Prostate gland (tissue), 2 donors: ENCODE measurements at regions not wholly inside any gene's neighbourhood (a gene's known extent, or its start where the extent isn't known, plus 50 kb on each side); places are given as distances from the start of the nearest gene placed in this dataset.
A peak's percentile ranks its signal among the peaks of the same experiment; 100 is the strongest.

Experiments
- DNase-seq: peaks from one replicate; pipeline ENCODE4 v3.0.0-alpha.2; 2019; ENCODE audit warnings: low spot score
- H3K27ac ChIP-seq, 2 donors: fragments of 200-600 bp; sonication (generic); 2 replicates each; pipeline ENCODE4 v1.5.1; 2017 to 2019
- H3K27me3 ChIP-seq: fragments of 200-600 bp; sonication (generic); replicated peaks from 2 replicates; pipeline ENCODE4 v1.5.1; 2019; ENCODE audit not compliant: insufficient read depth
- H3K36me3 ChIP-seq, 2 donors: fragments of 200-600 bp; sonication (generic); 1 replicate in 1 of 2; 2 replicates in 1 of 2; pipeline versions ENCODE4 v1.5.1 to v1.8.1; 2017 to 2019
- H3K4me1 ChIP-seq: fragments of 200-600 bp; sonication (generic); replicated peaks from 2 replicates; pipeline ENCODE4 v1.5.1; 2019
- H3K4me3 ChIP-seq, 2 donors: fragments of 200-600 bp; sonication (generic); 2 replicates each; pipeline ENCODE4 v1.5.1; 2017 to 2019
- H3K9me3 ChIP-seq: fragments of 200-600 bp; sonication (generic); 2 replicates; pipeline ENCODE4 v1.5.1; 2017
- POLR2A ChIP-seq: fragments of 450-650 bp; IDR thresholded peaks from one replicate; pipeline ENCODE4 v1.6.1; 2016; ENCODE audit warnings: antibody characterized with exemption, mild to moderate bottlenecking
- POLR2AphosphoS5 ChIP-seq: sonication (generic); formaldehyde crosslinking; IDR thresholded peaks from one replicate; pipeline ENCODE4 v1.6.1; 2017; ENCODE audit warnings: antibody characterized with exemption
- WGBS: methylation state at CpG from one replicate; pipeline ENCODE4 v1.1.5; 2018; 5-methylcytosine and 5-hydroxymethylcytosine counted together
- intact Hi-C: fragments of 100-400 bp; cut with DNase I; formaldehyde crosslinking; loops from one replicate; pipeline ENCODE4 v1.14.2; 2022
- TF ChIP-seq, protein P1 (sequence below), 4 experiments: fragments of 200-600 bp in 2 of 4; fragments of 450-650 bp in 2 of 4; sonication (generic) in 2 of 4; IDR thresholded peaks; 1 replicate in 3 of 4; 2 replicates in 1 of 4; pipeline ENCODE4 v1.5.1; 2016 to 2019; ENCODE audit warnings: antibody characterized with exemption in 4 of 4, mild to moderate bottlenecking in 2 of 4, moderate library complexity in 2 of 4

DNA sequence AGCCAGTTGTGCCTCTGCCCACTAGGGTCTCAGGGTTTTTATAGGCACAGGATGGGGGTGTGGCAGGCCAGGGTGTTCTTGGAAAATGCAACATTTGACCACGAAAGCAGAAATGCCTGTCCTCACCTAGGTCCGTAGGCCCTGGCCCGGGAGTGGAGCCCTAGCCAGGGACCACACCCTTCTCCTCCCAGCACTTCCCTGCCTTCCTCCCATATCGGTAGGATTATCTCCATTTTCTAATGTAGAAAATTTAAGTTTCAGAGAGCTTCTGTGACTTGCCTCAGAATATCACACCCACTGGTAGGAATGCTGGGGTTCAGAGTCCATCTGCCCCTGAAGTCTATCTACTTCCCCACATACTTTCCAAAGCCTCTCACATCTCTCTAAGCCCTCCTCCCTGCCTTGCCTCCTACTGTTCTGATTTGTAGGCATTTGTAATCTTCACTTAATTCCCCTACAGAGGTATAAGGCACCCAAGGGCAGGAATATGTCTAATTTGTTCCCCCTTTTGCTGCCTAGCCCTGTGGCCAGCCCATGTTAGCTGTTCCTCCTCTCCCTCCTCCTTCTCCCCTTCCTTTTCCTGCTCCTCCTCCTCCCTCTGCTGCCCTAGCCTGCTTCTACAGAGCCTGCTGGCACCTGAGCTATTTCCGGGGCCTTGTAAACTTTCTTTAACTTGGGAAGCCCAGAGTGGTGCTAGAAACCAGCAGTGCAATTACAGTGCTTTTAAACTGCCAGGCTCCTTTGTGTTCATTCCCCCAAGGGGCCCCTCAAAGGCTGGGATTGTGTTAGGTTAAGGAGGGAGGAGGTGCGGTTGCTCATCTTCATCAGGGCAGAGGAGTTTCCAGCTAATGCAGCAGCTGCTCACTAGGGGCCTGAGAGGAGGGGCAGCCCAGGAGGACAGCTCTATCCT, 71.1 kb downstream of the MRPL46 start:
- intact Hi-C loops, result no loop called here
- H3K27ac ChIP-seq, result peak overlapping the region in 1 of 2 donors; percentile 69

DNA sequence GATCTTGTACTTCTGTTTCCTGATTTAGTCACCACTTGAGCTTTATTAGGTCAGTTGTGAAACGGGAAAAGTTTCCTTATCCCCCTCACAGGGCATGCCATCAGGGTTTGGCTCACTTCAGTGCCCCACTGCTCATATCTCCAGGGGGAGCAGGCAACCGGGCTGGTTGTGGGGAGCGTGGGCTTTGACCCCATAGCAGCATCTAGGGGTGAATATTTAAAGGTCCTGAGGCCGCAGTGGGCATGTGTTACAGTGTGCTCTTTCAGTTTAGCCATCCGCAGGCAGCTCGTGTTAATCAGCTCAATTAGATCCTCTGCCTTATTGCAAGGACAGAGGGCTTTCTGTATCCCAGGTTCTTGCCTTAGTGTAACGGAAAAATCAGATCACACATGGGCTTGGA, 71.9 kb downstream of the MRPL46 start:
- WGBS, result 66% methylated on average over 7 of the region's 7 CpGs
- Histone ChIP-seq H3K4me1 (peaks cover 6% of the 10 kb centered on the region), H3K9me3 (no peaks in the 10 kb centered on the region), H3K36me3 (no peaks in the 10 kb centered on the region), H3K27me3 (no peaks in the 10 kb centered on the region), H3K27ac (peak overlapping the region in 1 of 2 donors; percentile 69), H3K4me3 (no peak overlapping the region)
- DNase-seq, result no peak
- no peak for TF ChIP-seq POLR2A
- TF ChIP-seq, protein P1, sequence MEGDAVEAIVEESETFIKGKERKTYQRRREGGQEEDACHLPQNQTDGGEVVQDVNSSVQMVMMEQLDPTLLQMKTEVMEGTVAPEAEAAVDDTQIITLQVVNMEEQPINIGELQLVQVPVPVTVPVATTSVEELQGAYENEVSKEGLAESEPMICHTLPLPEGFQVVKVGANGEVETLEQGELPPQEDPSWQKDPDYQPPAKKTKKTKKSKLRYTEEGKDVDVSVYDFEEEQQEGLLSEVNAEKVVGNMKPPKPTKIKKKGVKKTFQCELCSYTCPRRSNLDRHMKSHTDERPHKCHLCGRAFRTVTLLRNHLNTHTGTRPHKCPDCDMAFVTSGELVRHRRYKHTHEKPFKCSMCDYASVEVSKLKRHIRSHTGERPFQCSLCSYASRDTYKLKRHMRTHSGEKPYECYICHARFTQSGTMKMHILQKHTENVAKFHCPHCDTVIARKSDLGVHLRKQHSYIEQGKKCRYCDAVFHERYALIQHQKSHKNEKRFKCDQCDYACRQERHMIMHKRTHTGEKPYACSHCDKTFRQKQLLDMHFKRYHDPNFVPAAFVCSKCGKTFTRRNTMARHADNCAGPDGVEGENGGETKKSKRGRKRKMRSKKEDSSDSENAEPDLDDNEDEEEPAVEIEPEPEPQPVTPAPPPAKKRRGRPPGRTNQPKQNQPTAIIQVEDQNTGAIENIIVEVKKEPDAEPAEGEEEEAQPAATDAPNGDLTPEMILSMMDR (IDR thresholded peaks at IDR 0.05), result no peak
- intact Hi-C loops, result no loop called here

More for the DNA sequence above, 71.1 kb downstream of the MRPL46 start:
- Histone ChIP-seq H3K4me3 (no peak overlapping the region), H3K9me3 (no peaks in the 10 kb centered on the region), H3K4me1 (peaks cover 6% of the 10 kb centered on the region), H3K27me3 (no peaks in the 10 kb centered on the region), H3K36me3 (no peaks in the 10 kb centered on the region)
- DNase-seq, result peak; percentile 25
- 45% methylated on average over 6 of the region's 6 CpGs for WGBS
- TF ChIP-seq POLR2AphosphoS5, result peak; percentile 33
- TF ChIP-seq, protein P1 (IDR thresholded peaks at IDR 0.05), result no peak

DNA sequence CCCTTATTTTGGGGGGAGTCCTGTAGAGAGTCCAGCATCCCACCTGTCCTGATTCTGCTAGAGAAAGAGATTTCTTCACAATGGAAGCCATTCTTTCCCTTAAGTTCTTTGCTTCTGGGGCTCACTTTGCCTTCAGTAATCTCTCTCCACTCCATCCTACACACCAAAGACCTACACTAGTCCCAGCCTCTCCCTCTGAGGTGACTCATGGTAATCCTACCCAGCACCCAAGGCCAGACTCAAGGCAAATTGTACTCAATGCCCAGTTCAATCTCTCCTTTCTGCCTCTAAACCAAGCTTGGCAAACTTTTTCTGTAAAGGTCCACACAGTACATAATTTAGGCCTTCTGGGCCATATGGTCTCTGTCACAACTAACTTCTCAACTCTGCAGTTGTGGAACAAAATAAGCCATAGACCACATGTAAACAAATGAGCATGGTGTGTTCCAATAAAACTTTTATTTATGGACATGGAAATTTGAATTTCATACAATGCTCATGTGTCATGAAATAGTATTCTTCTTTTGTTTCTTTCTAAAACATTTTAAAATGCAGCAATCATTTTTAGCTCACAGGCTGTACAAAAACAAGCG, 72.5 kb downstream of the MRPL46 start:
- Histone ChIP-seq H3K9me3 (no peaks in the 10 kb centered on the region), H3K27me3 (no peaks in the 10 kb centered on the region), H3K36me3 (no peaks in the 10 kb centered on the region), H3K4me1 (peaks cover 6% of the 10 kb centered on the region), H3K4me3 (no peak overlapping the region), H3K27ac (peak overlapping the region in 1 of 2 donors; percentile 69)
- no peak for DNase-seq
- intact Hi-C loops, result no loop called here
- 52% methylated on average over 1 of the region's 1 CpG for WGBS
- TF ChIP-seq, protein P1 (IDR thresholded peaks at IDR 0.05), result no peak
- TF ChIP-seq POLR2AphosphoS5, result peak; percentile 55

DNA sequence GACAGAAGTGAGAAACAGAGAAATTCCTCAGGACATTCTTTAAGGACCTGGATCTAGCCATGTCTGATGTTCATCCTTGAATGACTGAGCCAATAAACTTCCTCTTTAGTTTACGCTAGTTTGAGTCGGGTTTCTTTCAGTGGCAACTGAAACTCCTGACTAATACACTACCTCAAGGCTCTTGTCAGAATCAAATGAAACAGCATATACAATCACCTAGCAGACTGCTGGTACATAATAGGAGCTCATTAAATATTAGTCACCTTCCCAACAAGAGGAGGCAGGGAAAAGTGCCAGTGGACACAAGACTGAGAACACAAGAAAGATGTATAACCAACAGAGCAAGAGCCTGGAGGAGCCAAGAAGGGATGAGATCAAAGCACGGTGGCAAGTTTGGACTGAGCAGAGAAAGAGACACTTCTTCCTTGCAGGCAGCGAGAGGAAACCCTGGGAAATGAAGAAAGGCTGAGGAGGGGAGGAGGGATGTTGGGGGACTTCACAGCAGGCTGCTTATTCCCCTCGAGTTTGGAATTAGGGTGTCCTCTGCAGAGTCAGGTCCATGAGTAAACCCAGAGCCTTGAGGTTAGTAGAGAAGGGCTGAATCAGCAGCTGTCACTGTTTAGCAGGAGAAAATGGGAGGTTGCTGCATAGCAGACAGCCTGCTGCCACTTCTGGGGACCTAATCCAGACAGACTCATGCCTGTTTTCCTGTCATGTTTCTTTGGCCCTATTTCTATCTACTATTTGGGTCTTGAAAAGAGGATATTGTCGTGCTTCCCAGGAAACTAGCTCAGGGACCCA, 73.3 kb downstream of the MRPL46 start:
- no peak for DNase-seq
- intact Hi-C loops, result no loop called here
- Histone ChIP-seq H3K9me3 (no peaks in the 10 kb centered on the region), H3K27me3 (no peaks in the 10 kb centered on the region), H3K27ac (peak overlapping the region in 1 of 2 donors; percentile 69), H3K4me1 (peaks cover 6% of the 10 kb centered on the region), H3K36me3 (no peaks in the 10 kb centered on the region), H3K4me3 (no peak overlapping the region)
- 43% methylated on average over 6 of the region's 6 CpGs for WGBS
- TF ChIP-seq, protein P1 (IDR thresholded peaks at IDR 0.05), result no peak
- no peak for TF ChIP-seq POLR2A
- TF ChIP-seq POLR2AphosphoS5, result no peak
